PC-3 (cell line): ENCODE measurements at regions not wholly inside any gene's neighbourhood (a gene's known extent, or its start where the extent isn't known, plus 50 kb on each side); places are given as distances from the start of the nearest gene placed in this dataset.

Experiments
- EZH2 ChIP-seq: fragments of 300-600 bp; sonication (generic); IDR thresholded peaks from one replicate; pipeline ENCODE4 v1.6.1; 2017; ENCODE audit warnings: antibody characterized with exemption, mild to moderate bottlenecking, low read length; ENCODE audit not compliant: unreplicated experiment
- EZH2phosphoT487 ChIP-seq: fragments of 300-600 bp; sonication (generic); IDR thresholded peaks from 2 replicates; pipeline ENCODE4 v1.6.1; 2018; ENCODE audit warnings: mild to moderate bottlenecking, antibody characterized with exemption, low read length, borderline replicate concordance
- TF ChIP-seq, protein P1 (sequence below): fragments of 300-600 bp; sonication (generic); conservative IDR thresholded peaks from 2 replicates; pipeline ENCODE4 v1.5.1; 2017; ENCODE audit warnings: antibody characterized with exemption, low read depth, mild to moderate bottlenecking, low read length

DNA sequence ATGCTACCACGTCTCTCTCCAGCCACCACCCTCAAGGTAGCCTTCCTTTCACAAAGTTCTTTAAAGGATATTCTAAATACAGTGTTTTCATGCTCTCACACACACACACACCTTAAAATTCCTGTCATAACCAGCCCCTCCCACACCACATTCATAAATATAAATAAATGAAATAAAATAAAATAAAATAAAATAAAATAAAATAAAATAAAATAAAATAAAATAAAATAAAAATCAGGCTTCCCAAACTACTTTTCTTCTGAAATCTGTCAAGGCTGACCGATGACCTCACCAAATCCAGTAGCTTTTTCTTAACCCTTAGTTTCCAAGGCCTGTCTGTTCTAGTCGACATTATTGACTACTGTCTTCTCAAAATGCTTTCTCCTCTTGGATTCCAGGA, 378.4 kb downstream of the SEC23A start:
- TF ChIP-seq, protein P1, sequence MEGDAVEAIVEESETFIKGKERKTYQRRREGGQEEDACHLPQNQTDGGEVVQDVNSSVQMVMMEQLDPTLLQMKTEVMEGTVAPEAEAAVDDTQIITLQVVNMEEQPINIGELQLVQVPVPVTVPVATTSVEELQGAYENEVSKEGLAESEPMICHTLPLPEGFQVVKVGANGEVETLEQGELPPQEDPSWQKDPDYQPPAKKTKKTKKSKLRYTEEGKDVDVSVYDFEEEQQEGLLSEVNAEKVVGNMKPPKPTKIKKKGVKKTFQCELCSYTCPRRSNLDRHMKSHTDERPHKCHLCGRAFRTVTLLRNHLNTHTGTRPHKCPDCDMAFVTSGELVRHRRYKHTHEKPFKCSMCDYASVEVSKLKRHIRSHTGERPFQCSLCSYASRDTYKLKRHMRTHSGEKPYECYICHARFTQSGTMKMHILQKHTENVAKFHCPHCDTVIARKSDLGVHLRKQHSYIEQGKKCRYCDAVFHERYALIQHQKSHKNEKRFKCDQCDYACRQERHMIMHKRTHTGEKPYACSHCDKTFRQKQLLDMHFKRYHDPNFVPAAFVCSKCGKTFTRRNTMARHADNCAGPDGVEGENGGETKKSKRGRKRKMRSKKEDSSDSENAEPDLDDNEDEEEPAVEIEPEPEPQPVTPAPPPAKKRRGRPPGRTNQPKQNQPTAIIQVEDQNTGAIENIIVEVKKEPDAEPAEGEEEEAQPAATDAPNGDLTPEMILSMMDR = no peak
- TF ChIP-seq EZH2 (no peak), EZH2phosphoT487 (no peak)
